Chondrocyte (in vitro differentiated cells): ENCODE measurements at regions not wholly inside any gene's neighbourhood (a gene's known extent, or its start where the extent isn't known, plus 50 kb on each side); places are given as distances from the start of the nearest gene placed in this dataset.

Experiments used
- DNase-seq: peaks from one replicate; pipeline ENCODE4 v3.0.0; 2021; ENCODE audit warnings: mixed read lengths, low spot score
- H3K27ac Mint-ChIP-seq: one replicate; pipeline ENCODE4 v1.8.0; 2021; ENCODE audit warnings: mild to moderate bottlenecking, moderate library complexity, mixed read lengths; ENCODE audit not compliant: unreplicated experiment
- H3K27me3 Mint-ChIP-seq: 2 replicates; pipeline ENCODE4 v1.8.0; 2021; ENCODE audit warnings: low read depth, mixed read lengths
- H3K36me3 Mint-ChIP-seq: 2 replicates; pipeline ENCODE4 v1.8.0; 2021; ENCODE audit warnings: low read depth, mixed read lengths
- H3K4me1 Mint-ChIP-seq: 2 replicates; pipeline ENCODE4 v1.8.0; 2021; ENCODE audit warnings: low read depth, mild to moderate bottlenecking, mixed read lengths
- H3K4me3 Mint-ChIP-seq: one replicate; pipeline ENCODE4 v1.8.0; 2021; ENCODE audit warnings: mild to moderate bottlenecking, moderate library complexity, mixed read lengths; ENCODE audit not compliant: unreplicated experiment
- H3K9me3 Mint-ChIP-seq: 2 replicates; pipeline ENCODE4 v1.8.0; 2021; ENCODE audit warnings: low read depth, mixed read lengths
- TF ChIP-seq, protein P1 (sequence below): fragments of 200-600 bp; sonication (generic); IDR thresholded peaks from 2 replicates; pipeline ENCODE4 v1.5.0; 2021; ENCODE audit warnings: antibody characterized with exemption, mild to moderate bottlenecking, moderate library complexity

DNA sequence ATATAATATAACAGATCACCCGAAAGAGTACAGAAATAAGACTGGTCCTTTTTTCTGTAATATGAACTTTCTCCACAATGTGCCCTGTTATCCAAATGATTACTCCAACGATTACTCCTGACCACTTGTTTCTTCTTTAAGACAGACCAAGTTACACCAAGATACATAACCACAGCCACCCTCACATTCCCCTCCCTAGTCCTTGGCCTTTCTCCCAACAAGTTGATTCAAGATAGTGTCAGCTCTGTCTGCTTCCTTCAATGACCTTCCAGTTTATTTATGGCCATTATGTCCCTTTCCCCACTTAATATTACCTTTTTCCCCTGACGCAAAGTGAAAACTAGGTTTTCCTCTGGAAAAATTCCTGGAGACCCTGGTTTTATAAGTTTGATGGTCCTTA lies 397.2 kb downstream of the FAM47B start:
- no peak overlapping the region for H3K27ac Mint-ChIP-seq
- H3K4me3 Mint-ChIP-seq, result no peak overlapping the region
- TF ChIP-seq, protein P1, sequence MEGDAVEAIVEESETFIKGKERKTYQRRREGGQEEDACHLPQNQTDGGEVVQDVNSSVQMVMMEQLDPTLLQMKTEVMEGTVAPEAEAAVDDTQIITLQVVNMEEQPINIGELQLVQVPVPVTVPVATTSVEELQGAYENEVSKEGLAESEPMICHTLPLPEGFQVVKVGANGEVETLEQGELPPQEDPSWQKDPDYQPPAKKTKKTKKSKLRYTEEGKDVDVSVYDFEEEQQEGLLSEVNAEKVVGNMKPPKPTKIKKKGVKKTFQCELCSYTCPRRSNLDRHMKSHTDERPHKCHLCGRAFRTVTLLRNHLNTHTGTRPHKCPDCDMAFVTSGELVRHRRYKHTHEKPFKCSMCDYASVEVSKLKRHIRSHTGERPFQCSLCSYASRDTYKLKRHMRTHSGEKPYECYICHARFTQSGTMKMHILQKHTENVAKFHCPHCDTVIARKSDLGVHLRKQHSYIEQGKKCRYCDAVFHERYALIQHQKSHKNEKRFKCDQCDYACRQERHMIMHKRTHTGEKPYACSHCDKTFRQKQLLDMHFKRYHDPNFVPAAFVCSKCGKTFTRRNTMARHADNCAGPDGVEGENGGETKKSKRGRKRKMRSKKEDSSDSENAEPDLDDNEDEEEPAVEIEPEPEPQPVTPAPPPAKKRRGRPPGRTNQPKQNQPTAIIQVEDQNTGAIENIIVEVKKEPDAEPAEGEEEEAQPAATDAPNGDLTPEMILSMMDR, result no peak
- no peak for DNase-seq
- peaks cover 6% of the 10 kb centered on the region for H3K4me1 Mint-ChIP-seq
- no peaks in the 10 kb centered on the region for H3K36me3 Mint-ChIP-seq
- peaks cover 2% of the 10 kb centered on the region for H3K9me3 Mint-ChIP-seq
- H3K27me3 Mint-ChIP-seq, result no peaks in the 10 kb centered on the region

DNA sequence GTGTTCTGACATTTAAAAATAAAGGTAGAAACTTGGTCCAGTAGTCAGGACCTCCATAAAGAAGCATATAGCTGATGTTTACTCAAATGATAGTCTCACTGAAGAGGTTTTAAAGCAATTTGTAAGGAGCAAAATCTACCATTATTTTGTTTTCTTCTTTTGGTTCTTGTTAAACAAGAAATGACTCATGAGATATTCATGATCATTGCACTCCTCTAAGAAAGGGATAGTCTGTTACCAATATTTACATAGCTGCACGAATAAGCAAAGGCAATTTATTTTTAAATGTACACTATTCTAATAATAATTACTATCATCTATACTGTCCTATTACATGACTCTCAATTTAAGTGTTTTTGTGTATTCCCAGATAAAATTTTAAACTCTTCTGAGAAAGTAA lies 397.9 kb downstream of the FAM47B start:
- no peak for DNase-seq
- Mint-ChIP-seq H3K27me3 (no peaks in the 10 kb centered on the region), H3K36me3 (no peaks in the 10 kb centered on the region), H3K27ac (no peak overlapping the region), H3K9me3 (peaks cover 2% of the 10 kb centered on the region), H3K4me3 (no peak overlapping the region), H3K4me1 (peaks cover 6% of the 10 kb centered on the region)
- TF ChIP-seq, protein P1, result no peak

- Mint-ChIP-seq H3K4me3 (no peak overlapping the region), H3K36me3 (peaks cover 2% of the 10 kb centered on the region), H3K27ac (no peak overlapping the region), H3K27me3 (no peaks in the 10 kb centered on the region), H3K4me1 (no peaks in the 10 kb centered on the region), H3K9me3 (peaks cover 20% of the 10 kb centered on the region)
- TF ChIP-seq, protein P1, result no peak
- no peak for DNase-seq
Observed at GRCh38 chrX:35351212-35351611, 408.6 kb downstream of the FAM47B start.

GRCh38 chrX:35351795-35352483 lies 409.3 kb downstream of the FAM47B start:
- Mint-ChIP-seq H3K4me1 (no peaks in the 10 kb centered on the region), H3K9me3 (peaks cover 28% of the 10 kb centered on the region), H3K27ac (no peak overlapping the region), H3K4me3 (no peak overlapping the region), H3K36me3 (peaks cover 2% of the 10 kb centered on the region), H3K27me3 (no peaks in the 10 kb centered on the region)
- TF ChIP-seq, protein P1, result no peak
- DNase-seq, result no peak

GRCh38 chrX:35357656-35358055 lies 415.1 kb downstream of the FAM47B start:
- Mint-ChIP-seq H3K27me3 (no peaks in the 10 kb centered on the region), H3K4me3 (no peak overlapping the region), H3K4me1 (no peaks in the 10 kb centered on the region), H3K27ac (no peak overlapping the region), H3K9me3 (peaks cover 44% of the 10 kb centered on the region), H3K36me3 (peaks cover 2% of the 10 kb centered on the region)
- TF ChIP-seq, protein P1, result no peak
- no peak for DNase-seq
